ENCODE measurements at regions not wholly inside any gene's neighbourhood (a gene's known extent, or its start where the extent isn't known, plus 50 kb on each side); places are given as distances from the start of the nearest gene placed in this dataset.

DNA sequence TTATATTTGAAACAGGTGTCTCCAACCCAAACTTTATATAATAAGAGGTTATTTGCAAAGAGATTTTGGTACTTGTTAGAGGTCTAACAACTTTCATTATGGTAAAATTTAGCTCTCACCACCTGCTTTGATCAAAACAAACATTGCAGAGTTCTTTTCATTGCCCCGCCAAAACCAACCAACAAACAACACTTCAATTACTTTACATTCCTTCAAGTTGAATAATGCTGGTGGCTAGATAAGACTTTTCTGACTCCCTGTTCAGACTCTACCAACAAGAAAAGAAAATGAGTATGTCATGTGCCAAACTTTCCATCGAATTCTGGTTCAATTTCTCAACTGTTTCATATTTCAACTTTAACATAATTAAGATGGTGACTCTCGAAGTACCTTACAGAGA, 311.1 kb downstream of the ADGRG6 start:
- no peak overlapping the region for H3K4me3 ChIP-seq
- no peaks in the 10 kb centered on the region for H3K27me3 ChIP-seq
- peaks cover 0 to 9% (median 5%) of the 10 kb centered on the region in 4 donors for H3K9me3 ChIP-seq
- H3K27ac ChIP-seq = no peak overlapping the region
- no peak for DNase-seq
- H3K4me1 ChIP-seq = no peaks in the 10 kb centered on the region
- no peak for ATAC-seq (ENCODE audit: low FRiP score in 2 of 2)
- 66 to 77% methylated on average over 3 of the region's 3 CpGs for WGBS, 2 donors
- TF ChIP-seq POLR2A (IDR thresholded peaks at IDR 0.05) = no peak
- H3K36me3 ChIP-seq = no peaks in the 10 kb centered on the region

DNA sequence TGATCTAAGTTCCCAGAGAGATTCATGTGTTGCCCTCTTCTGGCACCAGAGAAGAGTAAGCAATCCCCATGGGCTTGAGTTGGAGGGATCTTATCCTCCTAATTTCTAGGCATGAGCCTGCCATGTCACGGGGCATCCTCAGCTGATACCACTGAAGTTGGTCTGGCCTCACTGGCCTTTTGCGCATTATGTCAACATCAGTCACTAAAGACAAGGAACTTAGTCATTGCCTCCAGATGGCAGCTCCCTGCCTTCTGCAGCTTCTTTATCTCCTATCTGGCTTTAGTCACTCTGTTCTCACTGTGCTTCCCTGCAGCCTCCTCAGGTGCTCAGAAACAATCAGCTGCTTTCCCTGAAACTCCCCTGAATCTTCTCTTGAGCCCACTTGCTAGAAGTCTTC, 312.2 kb downstream of the ADGRG6 start:
- H3K27me3 ChIP-seq = no peaks in the 10 kb centered on the region
- DNase-seq = no peak
- WGBS, 2 donors = 91 to 92% methylated on average over 2 of the region's 2 CpGs
- H3K4me3 ChIP-seq = no peak overlapping the region
- no peak overlapping the region for H3K27ac ChIP-seq
- H3K4me1 ChIP-seq = no peaks in the 10 kb centered on the region
- H3K9me3 ChIP-seq = peaks cover 0 to 9% (median 5%) of the 10 kb centered on the region in 4 donors
- no peaks in the 10 kb centered on the region for H3K36me3 ChIP-seq
- no peak for TF ChIP-seq POLR2A (IDR thresholded peaks at IDR 0.05)
- no peak for TF ChIP-seq POLR2AphosphoS5 (IDR thresholded peaks at IDR 0.05)
- ATAC-seq (ENCODE audit: low FRiP score in 2 of 2) = no peak

DNA sequence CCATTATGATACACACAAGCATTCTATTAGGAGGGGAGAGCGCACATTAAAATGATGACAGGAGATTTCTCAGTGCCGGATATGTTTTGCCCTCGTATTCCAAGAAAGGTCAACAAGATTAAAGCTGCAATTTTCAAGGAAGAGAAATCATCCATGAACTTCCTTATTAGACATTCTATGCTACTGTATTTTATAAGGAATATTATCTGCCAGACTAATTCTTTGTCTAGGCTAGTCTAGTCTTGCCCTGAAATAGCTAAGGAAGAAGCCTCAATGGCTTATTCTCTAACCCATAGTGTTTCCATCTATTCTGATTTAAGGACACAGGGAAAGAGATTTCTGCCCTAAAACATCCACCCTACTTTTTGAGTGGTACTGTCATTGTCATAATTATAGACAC, 315.4 kb downstream of the ADGRG6 start:
- H3K27ac ChIP-seq = no peak overlapping the region
- TF ChIP-seq EP300 (IDR thresholded peaks at IDR 0.05) (no peak), POLR2AphosphoS5 (IDR thresholded peaks at IDR 0.05) (no peak), POLR2A (IDR thresholded peaks at IDR 0.05) (no peak)
- TF ChIP-seq, protein P1, sequence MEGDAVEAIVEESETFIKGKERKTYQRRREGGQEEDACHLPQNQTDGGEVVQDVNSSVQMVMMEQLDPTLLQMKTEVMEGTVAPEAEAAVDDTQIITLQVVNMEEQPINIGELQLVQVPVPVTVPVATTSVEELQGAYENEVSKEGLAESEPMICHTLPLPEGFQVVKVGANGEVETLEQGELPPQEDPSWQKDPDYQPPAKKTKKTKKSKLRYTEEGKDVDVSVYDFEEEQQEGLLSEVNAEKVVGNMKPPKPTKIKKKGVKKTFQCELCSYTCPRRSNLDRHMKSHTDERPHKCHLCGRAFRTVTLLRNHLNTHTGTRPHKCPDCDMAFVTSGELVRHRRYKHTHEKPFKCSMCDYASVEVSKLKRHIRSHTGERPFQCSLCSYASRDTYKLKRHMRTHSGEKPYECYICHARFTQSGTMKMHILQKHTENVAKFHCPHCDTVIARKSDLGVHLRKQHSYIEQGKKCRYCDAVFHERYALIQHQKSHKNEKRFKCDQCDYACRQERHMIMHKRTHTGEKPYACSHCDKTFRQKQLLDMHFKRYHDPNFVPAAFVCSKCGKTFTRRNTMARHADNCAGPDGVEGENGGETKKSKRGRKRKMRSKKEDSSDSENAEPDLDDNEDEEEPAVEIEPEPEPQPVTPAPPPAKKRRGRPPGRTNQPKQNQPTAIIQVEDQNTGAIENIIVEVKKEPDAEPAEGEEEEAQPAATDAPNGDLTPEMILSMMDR (IDR thresholded peaks at IDR 0.05) = no peak
- peaks cover 0 to 2% (median under 1%) of the 10 kb centered on the region in 4 donors for H3K9me3 ChIP-seq
- H3K27me3 ChIP-seq = no peaks in the 10 kb centered on the region
- no peaks in the 10 kb centered on the region for H3K36me3 ChIP-seq
- ATAC-seq (ENCODE audit: low FRiP score in 2 of 2) (no peak), DNase-seq (no peak)
- WGBS, 2 donors = 68 to 85% methylated on average over 3 of the region's 3 CpGs
- H3K4me3 ChIP-seq = no peak overlapping the region
- H3K4me1 ChIP-seq = no peaks in the 10 kb centered on the region

DNA sequence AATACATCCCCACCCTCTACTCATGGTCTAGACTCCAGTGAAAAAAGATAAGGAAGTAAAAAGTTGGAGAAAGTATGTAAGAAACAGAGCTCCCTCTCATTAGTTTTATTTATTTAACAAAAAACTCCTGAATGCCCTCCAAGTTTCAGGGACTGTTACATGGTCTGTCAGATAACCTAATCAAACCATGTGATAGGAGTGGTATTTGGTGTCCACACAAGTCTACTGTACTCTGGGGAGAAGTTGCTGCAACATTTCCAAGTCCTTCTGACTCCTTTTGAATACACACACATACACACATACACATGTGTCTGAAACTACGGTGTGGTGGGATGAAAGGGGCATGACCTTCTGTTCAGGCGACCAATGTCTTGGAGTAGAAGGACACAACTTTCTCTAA, 320.0 kb downstream of the ADGRG6 start:
- TF ChIP-seq POLR2A (IDR thresholded peaks at IDR 0.05) (no peak), POLR2AphosphoS5 (IDR thresholded peaks at IDR 0.05) (no peak), EP300 (IDR thresholded peaks at IDR 0.05) (no peak)
- TF ChIP-seq, protein P1 (IDR thresholded peaks at IDR 0.05) = no peak
- no peak for DNase-seq
- H3K9me3 ChIP-seq = no peaks in the 10 kb centered on the region
- no peaks in the 10 kb centered on the region for H3K36me3 ChIP-seq
- WGBS, 2 donors = 89 to 92% methylated on average over 2 of the region's 2 CpGs
- no peak overlapping the region for H3K4me3 ChIP-seq
- H3K27me3 ChIP-seq = no peaks in the 10 kb centered on the region
- no peak overlapping the region for H3K27ac ChIP-seq
- H3K4me1 ChIP-seq = no peaks in the 10 kb centered on the region
- ATAC-seq (ENCODE audit: low FRiP score in 2 of 2) = no peak

DNA sequence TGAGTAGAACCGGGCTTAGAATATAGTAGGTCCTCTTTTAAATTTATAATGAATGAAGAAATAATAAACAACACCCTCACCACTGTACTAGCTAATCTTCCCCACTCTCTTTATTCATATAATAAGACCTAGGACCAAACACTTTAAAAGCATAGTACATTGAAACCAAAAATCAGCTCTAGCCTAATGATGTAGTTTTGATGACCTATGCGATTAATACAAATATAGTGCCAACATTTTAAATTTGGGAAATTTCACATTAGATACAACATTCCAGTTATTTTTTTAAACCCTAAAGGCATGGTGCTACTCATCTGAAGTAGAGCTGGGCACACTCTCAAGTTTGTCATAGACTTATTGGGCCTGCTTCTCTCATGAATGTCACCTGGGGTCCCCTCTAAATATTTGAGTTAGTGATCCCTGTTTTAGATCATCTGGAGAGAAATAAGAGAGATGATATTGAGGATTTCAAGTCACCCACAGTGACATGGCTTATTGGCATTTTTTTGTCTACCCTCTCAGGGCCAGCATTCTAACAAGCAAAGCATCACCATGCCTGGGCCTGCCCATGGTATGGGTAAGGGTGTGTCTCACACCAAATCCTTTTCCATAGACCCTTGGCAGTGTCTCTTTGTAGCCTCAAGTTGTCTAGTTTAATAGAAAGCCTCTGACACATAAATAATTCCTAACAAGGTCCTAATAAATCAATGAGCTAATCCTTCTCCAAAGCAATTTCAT, 319.8 kb downstream of the HIVEP2 start:
- H3K4me1 ChIP-seq = no peaks in the 10 kb centered on the region
- H3K36me3 ChIP-seq = no peaks in the 10 kb centered on the region
- no peak overlapping the region for H3K4me3 ChIP-seq
- TF ChIP-seq POLR2A (IDR thresholded peaks at IDR 0.05) (no peak), EP300 (IDR thresholded peaks at IDR 0.05) (no peak), POLR2AphosphoS5 (IDR thresholded peaks at IDR 0.05) (no peak)
- TF ChIP-seq, protein P1 (IDR thresholded peaks at IDR 0.05) = no peak
- 94 to 98% methylated on average over 2 of the region's 2 CpGs for WGBS, 2 donors
- ATAC-seq (ENCODE audit: low FRiP score in 2 of 2) (no peak), DNase-seq (no peak)
- no peak overlapping the region for H3K27ac ChIP-seq
- no peaks in the 10 kb centered on the region for H3K9me3 ChIP-seq
- no peaks in the 10 kb centered on the region for H3K27me3 ChIP-seq

DNA sequence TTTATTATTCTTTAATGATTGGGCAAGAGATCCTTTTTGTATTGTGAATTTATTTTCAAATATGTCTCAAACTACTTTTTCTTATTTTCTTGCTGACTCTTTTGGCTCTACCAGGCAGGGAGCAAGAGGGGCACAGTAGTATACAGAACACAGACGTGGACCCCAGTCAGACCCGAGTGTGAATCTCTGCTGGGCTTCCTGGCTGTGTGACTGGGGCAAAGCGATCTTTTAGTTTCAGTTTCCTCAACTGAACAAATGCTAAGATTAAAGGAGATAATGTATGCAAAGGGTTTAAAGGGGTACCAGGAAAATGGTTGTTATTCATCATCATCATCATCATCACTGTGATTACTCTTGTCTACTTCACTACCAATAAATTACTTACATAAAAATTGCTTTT, 317.5 kb downstream of the HIVEP2 start:
- H3K4me1 ChIP-seq = no peaks in the 10 kb centered on the region
- H3K4me3 ChIP-seq = no peak overlapping the region
- ATAC-seq (ENCODE audit: low FRiP score in 2 of 2) (no peak), DNase-seq (no peak)
- no peaks in the 10 kb centered on the region for H3K36me3 ChIP-seq
- H3K27ac ChIP-seq = no peak overlapping the region
- TF ChIP-seq, protein P1 (IDR thresholded peaks at IDR 0.05) = no peak
- TF ChIP-seq POLR2AphosphoS5 (IDR thresholded peaks at IDR 0.05) (no peak), EP300 (IDR thresholded peaks at IDR 0.05) (no peak), POLR2A (IDR thresholded peaks at IDR 0.05) (no peak)
- H3K27me3 ChIP-seq = no peaks in the 10 kb centered on the region
- no peaks in the 10 kb centered on the region for H3K9me3 ChIP-seq
- 73 to 82% methylated on average over 3 of the region's 3 CpGs for WGBS, 2 donors
